ENCODE measurements at regions not wholly inside any gene's neighbourhood (a gene's known extent, or its start where the extent isn't known, plus 50 kb on each side); places are given as distances from the start of the nearest gene placed in this dataset.

- TF ChIP-seq POLR2AphosphoS5 (IDR thresholded peaks at IDR 0.05; ENCODE audit: low read depth, low read length) (no peak), REST (IDR thresholded peaks at IDR 0.05; ENCODE audit: insufficient read depth in 1 of 2, low read depth in 2 of 2, low read length in 2 of 2) (no peak), TAF1 (IDR thresholded peaks at IDR 0.05; ENCODE audit: borderline replicate concordance, insufficient read depth, low read length) (no peak), SIN3A (IDR thresholded peaks at IDR 0.05; ENCODE audit: borderline replicate concordance, insufficient read depth, low read length) (no peak), FOXP2 (optimal IDR thresholded peaks at IDR 0.05; ENCODE audit: borderline replicate concordance, extremely low read depth, extremely low read length, insufficient read depth) (no peak)
Observed at GRCh38 chr11:15903246-15903645, 453.1 kb downstream of the SOX6 start.
